Hematopoietic multipotent progenitor cell treated with erythropoietin and hydrocortisone succinate and interleukin-3 and kit ligand, for 4 days (in vitro differentiated cells): ENCODE measurements at regions not wholly inside any gene's neighbourhood (a gene's known extent, or its start where the extent isn't known, plus 50 kb on each side); places are given as distances from the start of the nearest gene placed in this dataset.
"Not testable (repeated sequence)": the region's sequence is repeated elsewhere in the genome, so short reads cannot be mapped to it uniquely, and the experiment has no call there.

ENCODE experiments used
- DNase-seq: peaks from one replicate; pipeline ENCODE4 v3.0.0-alpha.2; 2015

DNA sequence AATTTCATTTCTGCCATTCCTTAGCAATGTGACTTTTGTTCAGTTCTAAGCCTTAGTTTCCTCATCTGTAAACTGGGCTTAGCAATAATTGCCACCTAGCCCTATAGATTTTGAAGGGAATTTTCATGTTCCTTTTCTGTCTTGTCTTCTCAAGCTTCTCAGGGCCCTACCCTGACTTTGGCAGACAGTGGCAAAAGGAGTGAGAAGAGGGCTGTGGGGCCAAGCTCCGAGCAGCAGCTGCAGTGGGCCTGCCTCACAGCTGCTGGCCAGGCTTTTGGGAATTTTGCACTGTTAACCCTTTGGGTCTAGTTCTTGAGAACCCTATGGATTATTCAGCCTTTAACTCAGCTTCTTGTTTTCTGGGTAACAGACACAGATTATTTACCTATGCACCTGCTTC, 67.6 kb upstream of the IGSF1 start:
- no peak for DNase-seq

DNA sequence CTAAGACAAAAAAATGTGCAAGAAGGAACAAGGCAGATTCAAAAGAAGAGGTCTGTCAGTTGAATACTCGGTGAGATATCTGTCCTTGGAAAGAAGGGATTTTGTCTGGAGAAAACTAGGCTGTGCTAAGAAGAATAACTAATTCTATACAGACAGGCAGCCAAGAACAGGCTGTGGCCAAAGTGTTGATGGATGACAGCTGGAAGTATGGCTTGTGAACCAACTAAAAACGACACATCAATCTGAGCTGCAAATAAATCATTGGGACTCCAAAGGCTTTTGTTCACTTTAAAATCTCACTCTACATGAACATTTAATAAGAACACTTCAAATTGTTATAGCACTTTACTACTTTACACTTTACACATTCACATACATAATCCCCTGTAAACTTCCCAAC, 70.5 kb upstream of the IGSF1 start:
- DNase-seq = no peak

DNA sequence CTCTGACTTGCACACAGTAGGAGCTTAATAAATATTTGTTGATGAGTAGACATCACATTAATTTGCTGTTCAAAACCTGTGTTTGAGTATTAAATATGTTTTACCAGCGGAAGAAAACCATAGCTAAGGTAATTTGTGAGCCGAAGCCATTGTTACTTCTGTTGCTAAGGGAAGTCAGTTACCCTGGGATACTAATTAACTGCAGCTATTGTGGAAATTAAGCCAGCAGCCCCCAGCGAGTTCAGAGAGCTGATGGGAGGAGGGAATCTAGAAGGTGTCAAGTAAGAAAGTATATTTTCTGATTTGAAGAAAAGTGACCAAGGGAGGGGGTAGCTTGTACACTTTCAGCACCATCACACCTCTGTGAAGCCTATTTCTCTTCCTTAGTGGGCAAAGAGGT, 76.7 kb upstream of the IGSF1 start:
- no peak for DNase-seq

DNA sequence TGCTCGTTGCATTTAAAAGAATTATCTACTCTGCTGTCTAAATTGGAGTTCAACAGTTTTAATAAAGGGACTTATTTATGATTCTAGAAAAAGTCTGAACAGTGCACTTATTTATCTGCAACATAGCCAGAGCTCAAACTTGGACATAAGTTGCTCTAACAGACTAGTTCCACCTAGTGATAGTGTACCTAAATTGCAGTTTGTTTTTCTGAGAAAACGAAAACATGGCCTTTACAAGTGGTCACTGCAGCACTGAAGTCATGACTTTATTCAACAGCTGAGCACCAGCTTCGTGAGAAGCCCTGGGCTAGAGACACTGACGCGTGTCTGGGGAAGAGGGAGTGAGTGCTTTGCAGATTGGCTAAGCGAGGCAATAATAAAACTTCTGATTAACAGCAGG, 77.3 kb upstream of the IGSF1 start:
- peak; percentile 0 for DNase-seq

DNA sequence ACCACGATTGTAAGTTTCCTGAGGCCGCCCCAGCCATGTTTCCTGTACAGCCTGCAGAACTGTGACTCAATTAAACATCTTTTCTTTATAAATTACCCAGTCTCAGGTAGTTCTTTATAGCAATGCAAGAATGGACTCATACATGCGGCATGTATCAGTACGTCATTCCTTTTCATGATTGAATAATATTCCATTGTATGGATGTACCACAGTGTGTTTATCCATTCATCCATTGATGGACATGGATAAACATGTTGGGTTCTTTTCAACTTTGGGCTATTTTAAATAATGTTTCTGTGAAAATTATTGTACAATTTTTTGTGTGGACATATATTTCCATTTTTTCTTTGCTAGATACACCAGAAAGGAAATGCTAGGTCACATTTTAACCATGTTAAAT, 99.2 kb upstream of the IGSF1 start:
- DNase-seq = no peak

DNA sequence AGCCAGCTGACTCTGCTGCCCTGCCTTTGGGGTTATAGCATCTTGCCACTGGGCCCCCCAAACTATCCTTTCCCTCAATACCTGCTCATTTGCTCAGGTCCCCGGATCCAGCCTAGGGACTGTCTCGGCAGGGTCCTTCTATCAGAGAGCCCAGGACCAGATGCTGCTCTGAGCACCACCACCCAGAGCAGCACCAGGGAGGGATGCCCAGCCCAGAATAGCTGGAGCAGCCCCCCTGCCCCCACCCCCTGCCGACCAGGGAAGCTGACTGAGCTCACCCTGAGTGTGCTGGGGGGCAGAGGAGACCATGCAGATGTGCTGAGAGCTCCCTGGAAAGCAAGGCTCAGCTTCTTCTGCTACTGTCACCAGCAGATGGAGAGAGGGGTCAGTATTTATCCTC, 103.6 kb upstream of the IGSF1 start:
- no peak for DNase-seq

DNA sequence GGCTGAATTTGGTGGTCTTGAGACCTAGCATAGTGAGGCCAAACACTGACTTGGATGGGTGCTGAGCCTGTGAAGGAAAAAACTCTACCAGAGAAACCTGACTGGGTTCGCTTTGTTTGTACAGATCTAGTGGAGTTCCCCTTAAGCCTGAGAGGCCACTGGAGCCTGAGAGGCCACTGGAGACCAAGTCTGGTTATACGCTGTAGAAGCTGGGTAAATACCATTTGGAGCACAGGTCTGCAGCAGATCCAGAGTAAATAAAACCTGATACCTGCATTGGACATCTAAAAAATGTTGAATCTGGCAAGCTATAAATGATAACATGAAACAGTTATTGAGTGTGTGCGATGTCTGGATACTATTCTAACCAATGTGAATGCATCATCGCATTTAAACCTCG, 104.3 kb upstream of the IGSF1 start:
- no peak for DNase-seq

DNA sequence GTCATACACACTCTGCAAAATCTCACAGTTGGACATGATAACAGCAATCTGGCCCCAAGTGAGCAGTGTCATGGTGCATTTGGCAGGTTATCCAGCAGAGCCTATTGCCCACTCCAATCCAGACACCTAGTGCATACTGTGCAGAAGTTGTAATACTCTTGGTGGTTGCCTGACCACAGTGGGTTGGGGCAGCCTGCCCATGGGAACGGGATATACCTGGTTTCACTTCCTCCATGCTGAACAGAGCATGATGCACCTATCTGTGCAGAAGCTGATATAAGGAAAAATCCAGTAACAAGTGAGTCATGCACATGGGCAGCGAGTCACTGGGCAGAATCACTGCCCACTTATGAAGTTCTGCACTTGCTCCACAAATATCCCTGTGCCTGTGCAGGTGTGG, 105.3 kb upstream of the IGSF1 start:
- no peak for DNase-seq

DNA sequence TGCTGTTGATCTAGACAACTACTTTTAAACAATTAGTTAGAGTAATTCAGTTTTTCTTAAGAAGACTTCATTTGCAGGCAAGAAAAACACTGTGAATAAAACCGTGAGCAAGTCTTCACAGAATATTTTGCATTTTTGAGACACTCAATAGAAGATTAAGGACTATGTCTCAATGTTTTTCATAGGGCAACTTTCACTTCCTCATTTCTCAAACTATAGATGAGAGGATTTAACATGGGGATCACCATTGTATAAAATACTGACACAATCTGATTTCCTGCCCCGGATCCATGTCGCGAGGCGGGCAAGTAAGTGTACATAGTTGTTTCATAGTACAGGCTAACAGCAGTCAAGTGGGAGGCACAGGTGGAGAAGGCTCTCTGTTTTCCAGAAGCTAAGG, 108.8 kb upstream of the IGSF1 start:
- DNase-seq = no peak

DNA sequence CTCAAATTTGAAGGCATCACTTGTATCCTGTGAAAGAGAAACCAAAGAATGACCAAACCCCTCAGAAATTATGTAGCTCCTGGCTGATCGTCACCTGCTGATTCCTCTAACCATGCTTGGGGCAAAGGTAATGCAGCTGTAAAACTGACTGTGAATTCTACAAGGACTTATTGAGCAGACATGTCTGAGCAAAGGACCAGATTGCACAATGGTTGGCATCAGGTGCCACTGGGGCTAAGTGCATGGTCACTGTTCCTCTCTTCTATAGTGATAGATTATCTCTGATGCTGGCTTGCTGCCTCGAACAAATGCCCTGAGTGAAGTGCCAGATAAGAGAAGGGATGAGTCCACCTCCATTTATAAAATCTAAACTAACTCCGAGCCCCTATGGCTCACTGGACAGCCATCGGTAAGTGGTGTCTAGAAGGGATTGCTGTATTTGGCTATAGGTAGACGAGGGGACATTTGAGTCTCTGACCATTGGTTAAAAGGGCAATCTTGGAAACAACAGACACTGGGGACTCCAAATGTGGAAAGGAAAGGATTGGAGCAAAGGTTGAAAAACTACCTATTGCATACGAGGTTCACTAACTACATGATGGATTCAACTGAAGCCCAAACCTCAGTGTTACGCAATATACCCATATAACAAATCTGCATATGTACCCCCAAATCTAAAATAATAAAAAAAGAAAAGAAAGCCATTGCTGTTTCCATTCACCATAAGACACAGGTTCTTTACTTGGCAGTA, 110.7 kb upstream of the IGSF1 start:
- DNase-seq = no peak

DNA sequence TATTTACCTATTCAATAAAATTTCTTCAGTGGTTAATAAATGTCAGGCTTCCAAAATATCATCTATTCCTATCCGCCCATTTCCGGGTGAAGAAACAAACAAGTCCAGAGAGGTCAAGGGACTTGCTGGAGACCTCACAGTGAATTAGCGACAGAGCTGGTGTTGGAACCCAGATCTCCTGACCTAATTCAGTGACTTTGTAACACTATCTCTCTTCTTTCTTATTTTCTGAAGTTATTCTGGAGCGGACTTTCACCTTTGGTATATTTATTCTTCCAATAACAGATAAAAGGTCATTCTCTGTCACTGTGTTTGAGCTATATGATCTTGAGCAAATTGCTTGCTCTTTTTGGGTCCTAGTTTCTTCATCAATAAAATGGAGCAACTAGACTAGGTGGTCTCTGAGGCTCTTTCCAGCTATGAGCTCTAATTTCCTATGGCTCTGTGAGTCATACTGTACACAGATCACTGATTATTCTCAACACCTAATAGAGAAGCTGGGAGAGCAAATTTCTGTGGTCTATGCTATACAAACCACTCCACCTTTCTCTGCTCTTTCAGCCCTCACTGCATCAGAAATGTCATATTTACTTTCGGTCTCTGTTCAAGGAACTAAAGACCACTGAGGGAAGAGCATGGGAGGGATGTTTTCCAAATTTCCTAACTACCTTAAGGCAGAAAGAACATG, 113.2 kb upstream of the IGSF1 start:
- no peak for DNase-seq

DNA sequence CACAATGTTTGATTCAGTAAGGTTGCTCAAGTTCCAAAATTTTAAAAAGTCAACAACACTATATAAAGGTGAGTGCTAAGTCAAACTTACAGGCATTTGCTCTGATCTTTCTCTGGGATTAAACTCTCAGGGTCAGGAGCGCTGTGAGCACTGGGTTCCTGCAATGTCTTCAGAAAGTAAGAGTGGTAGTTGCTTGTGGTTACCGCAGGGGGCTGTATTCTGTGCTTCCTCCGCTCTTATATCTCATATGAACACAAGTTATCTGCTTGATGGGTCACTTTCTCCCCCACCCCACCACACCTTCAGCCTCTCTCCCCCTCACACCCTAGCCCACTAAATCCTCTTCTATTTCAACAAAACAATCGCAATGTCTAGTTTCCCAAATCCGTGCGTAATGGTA, 116.4 kb upstream of the IGSF1 start:
- DNase-seq = peak; percentile 4

DNA sequence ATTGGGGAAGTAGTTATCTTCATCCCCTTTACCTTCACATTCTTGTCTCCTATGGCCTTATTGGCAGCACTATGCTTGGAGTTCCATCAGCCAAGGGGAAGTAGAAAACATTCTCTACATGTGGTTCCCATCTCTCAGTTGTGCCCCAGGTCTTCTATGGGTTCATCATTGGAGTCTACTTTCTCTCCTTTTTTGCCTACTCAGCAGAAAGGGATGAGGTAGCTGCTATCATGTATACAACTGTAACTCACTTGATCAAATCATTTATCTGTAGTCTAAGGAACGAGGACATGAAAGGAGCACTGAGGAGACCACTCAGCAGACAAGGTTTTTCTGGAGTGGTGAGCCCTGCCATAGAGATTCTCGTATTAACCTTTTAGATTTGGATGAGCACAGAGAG, 119.0 kb upstream of the OR13H1 start:
- DNase-seq = no peak

DNA sequence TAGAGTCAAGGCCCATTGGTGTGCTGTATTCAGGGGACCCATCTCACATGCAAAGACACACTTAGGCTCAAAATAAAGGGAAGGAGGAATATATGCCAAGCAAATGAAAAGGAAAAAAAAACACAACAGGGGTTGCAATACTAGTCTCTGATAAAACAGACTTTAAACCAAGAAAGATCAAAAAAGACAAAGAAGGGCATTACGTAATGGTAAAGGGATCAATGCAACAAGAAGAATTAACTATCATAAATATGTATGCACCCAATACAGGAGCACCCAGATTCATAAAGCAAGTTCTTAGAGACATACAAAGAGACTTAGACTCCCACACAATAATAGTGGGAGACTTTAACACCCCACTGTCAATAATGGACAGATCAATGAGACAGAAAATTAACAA, 113.4 kb upstream of the OR13H1 start:
- not testable (repeated sequence) for DNase-seq

DNA sequence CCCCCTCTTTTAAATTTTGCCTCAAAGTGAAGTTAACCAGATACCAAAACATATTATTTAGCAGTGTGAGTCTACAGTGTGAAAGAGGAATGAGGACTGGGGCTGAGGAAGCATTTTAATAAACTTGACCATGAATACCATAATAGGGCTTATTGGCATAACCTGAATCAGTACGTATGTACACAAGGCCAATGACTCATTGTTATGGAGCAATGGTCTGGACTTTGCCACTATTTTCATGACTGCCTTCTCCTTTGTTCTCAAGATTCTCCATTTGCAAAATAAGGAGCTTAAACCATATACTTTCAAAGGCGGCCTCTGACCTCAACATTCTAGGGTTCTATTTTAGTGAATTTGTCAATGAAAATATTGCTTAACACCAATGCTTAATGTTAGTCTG, 102.8 kb upstream of the OR13H1 start:
- no peak for DNase-seq

DNA sequence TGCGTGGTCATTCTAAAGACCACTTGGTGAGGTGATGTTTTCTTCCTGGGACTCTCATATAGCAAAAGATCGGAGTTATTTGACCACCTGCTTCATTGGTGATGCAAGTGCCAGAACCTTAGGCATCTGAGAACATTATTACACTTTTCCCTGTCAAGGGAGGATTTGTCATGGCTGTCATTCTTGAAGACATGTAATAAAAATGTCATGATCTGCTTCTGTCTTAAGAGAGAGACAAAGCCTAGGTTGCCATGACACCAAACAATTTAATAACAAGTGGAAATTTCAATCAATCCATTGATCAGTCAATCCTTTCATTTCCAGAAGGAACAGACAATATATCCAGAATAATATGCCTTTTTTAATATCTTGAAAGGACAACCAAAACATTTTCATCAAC, 97.9 kb upstream of the OR13H1 start:
- no peak for DNase-seq

DNA sequence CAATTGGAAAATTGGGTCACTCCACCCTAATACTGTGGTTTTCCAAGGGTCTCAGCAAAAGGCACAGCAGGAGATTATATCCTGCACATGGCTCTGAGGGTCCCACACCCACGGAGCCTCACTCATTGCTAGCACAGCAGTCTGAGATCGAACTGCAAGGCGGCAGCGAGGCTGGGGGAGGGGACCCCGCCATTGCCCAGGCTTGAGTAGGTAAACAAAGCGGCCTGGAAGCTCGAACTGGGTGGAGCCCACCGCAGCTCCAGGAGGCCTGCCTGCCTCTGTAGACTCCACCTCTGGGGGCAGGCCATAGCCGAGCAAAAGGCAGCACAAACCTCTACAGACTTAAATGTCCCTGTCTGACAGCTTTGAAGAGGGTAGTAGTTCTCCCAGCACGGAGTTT, 82.0 kb upstream of the OR13H1 start:
- not testable (repeated sequence) for DNase-seq

DNA sequence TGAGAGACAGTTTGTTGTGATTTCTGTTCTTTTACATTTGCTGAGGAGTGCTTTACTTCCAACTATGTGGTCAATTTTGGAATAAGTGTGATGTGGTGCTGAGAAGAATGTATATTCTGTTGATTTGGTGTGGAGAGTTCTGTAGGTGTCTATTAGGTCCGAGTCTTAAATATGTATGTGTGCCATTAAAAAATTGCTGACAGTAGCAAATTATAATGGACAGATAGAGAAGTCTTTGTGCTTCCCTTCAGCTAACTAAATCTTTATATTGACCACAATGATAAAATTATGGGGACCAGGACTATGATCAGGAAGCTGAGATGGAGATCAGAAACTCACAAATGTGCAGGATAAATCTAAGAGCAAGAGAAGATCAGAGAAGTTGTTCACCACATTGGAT, 70.1 kb upstream of the OR13H1 start:
- DNase-seq = not testable (repeated sequence)

DNA sequence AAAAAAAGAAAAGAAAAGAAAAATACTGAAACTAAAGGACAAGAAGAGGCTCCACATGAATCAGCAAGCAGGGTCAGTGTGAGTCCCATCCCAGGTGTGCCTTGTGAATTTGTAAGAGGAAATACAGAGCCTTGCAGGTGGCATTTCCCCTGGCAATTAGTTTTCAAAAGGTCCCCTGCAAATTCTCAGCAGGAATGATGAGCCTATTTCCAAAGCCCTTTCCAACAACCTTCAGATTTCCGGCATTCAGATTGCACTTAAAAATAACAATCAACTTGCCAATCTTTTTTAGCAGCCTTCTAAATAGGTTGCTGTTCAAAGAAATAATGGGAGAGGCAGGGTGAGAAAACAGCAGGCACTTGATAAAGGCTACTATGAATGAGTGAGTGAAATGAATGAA, 66.4 kb upstream of the OR13H1 start:
- no peak for DNase-seq
